Endothelial cell of umbilical vein (primary cell): ENCODE measurements at regions not wholly inside any gene's neighbourhood (a gene's known extent, or its start where the extent isn't known, plus 50 kb on each side); places are given as distances from the start of the nearest gene placed in this dataset.
"Not testable (repeated sequence)": the region's sequence is repeated elsewhere in the genome, so short reads cannot be mapped to it uniquely, and the experiment has no call there.

Experiments used
- BruUV-seq: library from RNA; stranded (reverse); fragments of 400-500 nt; replicated peaks from 2 replicates; lab custom pipeline; 2021; lab: Mats Ljungman, UMichigan
- CTCF ChIA-PET: fragments of 300-600, 350-600 bp; sonication (Branson Sonifier 250); formaldehyde crosslinking; loops from one replicate; lab custom pipeline; 2021; ENCODE audit warnings: antibody characterized with exemption, inconsistent platforms; lab: Charles Lee
- POLR2A ChIA-PET: fragments of 300-600, 350-600 bp; sonication (Branson Sonifier 250); formaldehyde crosslinking; loops from one replicate; lab custom pipeline; 2021; ENCODE audit warnings: antibody characterized with exemption, inconsistent platforms; lab: Charles Lee
- DNase-seq: peaks from one replicate; pipeline ENCODE4 v3.0.0-alpha.2; 2011; ENCODE audit warnings: low read depth, low spot score
- FAIRE-seq: peaks from 2 replicates; lab custom pipeline; 2011; peaks lifted over from hg19 to GRCh38; lab: Jason Lieb, UNC
- H2AFZ ChIP-seq: 2 replicates; pipeline ENCODE4 v1.6.0; 2012; ENCODE audit warnings: low read depth, low read length, control low read depth, inconsistent platforms
- H3K27ac ChIP-seq: 2 replicates; pipeline ENCODE4 v1.5.1; 2011; ENCODE audit warnings: low read depth, mild to moderate bottlenecking, control low read depth, low read length, moderate library complexity; ENCODE audit not compliant: insufficient read depth
- H3K27me3 ChIP-seq, 2 experiments: 2 replicates each; pipeline versions ENCODE4 v1.6.0 to v1.6.1; 2011; ENCODE audit warnings: low read length in 2 of 2, mixed read lengths in 1 of 2; ENCODE audit not compliant: control insufficient read depth in 2 of 2, insufficient read depth in 2 of 2
- H3K36me3 ChIP-seq, 2 experiments: 2 replicates in 1 of 2; 3 replicates in 1 of 2; pipeline ENCODE4 v1.5.1; 2011; ENCODE audit warnings: low read length in 2 of 2, mild to moderate bottlenecking in 1 of 2, moderate library complexity in 1 of 2; ENCODE audit not compliant: control insufficient read depth in 2 of 2, insufficient read depth in 2 of 2; ENCODE audit errors: extremely low read depth in 1 of 2
- H3K4me1 ChIP-seq: 3 replicates; pipeline ENCODE4 v1.5.1; 2011; ENCODE audit warnings: mild to moderate bottlenecking, low read length; ENCODE audit not compliant: control insufficient read depth, insufficient read depth; ENCODE audit errors: extremely low read depth
- H3K4me2 ChIP-seq: 2 replicates; pipeline ENCODE4 v1.6.1; 2011; ENCODE audit warnings: low read length, control low read depth, mixed read lengths; ENCODE audit not compliant: insufficient read depth
- H3K4me3 ChIP-seq, 3 experiments: fragments of 200-600 bp in 1 of 3; sonication (generic), shearing (Covaris generic) in 1 of 3; replicated peaks in 1 of 3; 2 replicates each; pipeline ENCODE4 v1.5.1; 2011 to 2016; ENCODE audit warnings: control low read depth in 3 of 3, low read length in 3 of 3, mild to moderate bottlenecking in 2 of 3, inconsistent platforms in 1 of 3, low read depth in 1 of 3, moderate library complexity in 1 of 3; ENCODE audit not compliant: insufficient read depth in 1 of 3
- H3K79me2 ChIP-seq: 2 replicates; pipeline ENCODE4 v1.6.0; 2012; ENCODE audit warnings: low read length, inconsistent platforms; ENCODE audit not compliant: control insufficient read depth, insufficient read depth
- H3K9ac ChIP-seq: replicated peaks from 2 replicates; pipeline ENCODE3; 2011; ENCODE audit warnings: low read length, control low read depth; ENCODE audit not compliant: insufficient read depth; ENCODE audit errors: extremely low read depth
- H3K9me1 ChIP-seq: replicated peaks from 3 replicates; pipeline ENCODE4 v1.6.0; 2011; ENCODE audit warnings: mild to moderate bottlenecking, low read length; ENCODE audit not compliant: control insufficient read depth, insufficient read depth; ENCODE audit errors: extremely low read depth
- H3K9me3 ChIP-seq: replicated peaks from 2 replicates; pipeline ENCODE4 v1.5.1; 2012; ENCODE audit warnings: low read length, inconsistent platforms; ENCODE audit not compliant: control insufficient read depth, insufficient read depth
- H4K20me1 ChIP-seq: replicated peaks from 2 replicates; pipeline ENCODE3; 2011; ENCODE audit warnings: mild to moderate bottlenecking, low read length; ENCODE audit not compliant: control insufficient read depth, insufficient read depth; ENCODE audit errors: extremely low read depth
- dilution Hi-C: fragments of 300-500 bp; cut with MboI; formaldehyde crosslinking; loops from one replicate; pipeline ENCODE4 v1.15.0; 2019; ENCODE audit warnings: low sequenced_read_pairs; ENCODE audit not compliant: extremely low pct_ligation_motif_present
- intact Hi-C: fragments of 100-400 bp; cut with micrococcal nuclease; formaldehyde crosslinking; loops from one replicate; pipeline ENCODE4 v1.10.0; 2022
- TF ChIP-seq, protein P1 (sequence below): IDR thresholded peaks from 2 replicates; pipeline ENCODE4 v1.6.1; 2011; ENCODE audit not compliant: insufficient read depth, insufficient read length

DNA sequence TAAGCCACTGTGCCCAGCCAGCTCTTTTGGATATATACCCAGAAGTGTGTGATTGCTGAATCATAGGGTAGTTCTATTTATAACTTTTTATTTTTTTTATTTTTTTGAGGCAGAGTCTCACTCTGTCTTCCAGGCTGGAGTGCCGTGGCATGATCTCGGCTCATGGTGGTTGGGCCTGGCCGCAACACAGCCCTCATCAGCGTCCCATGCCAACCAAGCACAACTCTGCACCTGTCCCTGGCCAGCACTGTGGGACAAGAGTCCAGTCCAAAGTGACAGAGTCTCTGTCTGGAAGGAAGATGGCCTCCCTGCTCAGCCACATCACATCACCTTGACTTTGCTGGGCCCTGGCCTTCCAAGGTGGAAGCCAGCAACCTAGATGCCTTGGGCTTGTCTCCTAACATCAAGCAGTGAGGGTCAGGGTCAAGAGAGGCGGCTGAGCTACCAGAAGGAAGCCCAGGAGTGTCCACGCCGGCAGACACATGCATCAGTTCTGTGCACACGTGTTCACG is 60.2 kb upstream of the METTL9 start:
- intact Hi-C loops, H4K20me1 ChIP-seq, DNase-seq, dilution Hi-C loops, FAIRE-seq, H3K9ac ChIP-seq, CTCF ChIA-PET, H3K27ac ChIP-seq, H2AFZ ChIP-seq, H3K4me3 ChIP-seq, H3K36me3 ChIP-seq, H3K9me3 ChIP-seq, H3K9me1 ChIP-seq, H3K27me3 ChIP-seq, H3K79me2 ChIP-seq, BruUV-seq, POLR2A ChIA-PET, H3K4me2 ChIP-seq, H3K4me1 ChIP-seq: not testable (repeated sequence)

DNA sequence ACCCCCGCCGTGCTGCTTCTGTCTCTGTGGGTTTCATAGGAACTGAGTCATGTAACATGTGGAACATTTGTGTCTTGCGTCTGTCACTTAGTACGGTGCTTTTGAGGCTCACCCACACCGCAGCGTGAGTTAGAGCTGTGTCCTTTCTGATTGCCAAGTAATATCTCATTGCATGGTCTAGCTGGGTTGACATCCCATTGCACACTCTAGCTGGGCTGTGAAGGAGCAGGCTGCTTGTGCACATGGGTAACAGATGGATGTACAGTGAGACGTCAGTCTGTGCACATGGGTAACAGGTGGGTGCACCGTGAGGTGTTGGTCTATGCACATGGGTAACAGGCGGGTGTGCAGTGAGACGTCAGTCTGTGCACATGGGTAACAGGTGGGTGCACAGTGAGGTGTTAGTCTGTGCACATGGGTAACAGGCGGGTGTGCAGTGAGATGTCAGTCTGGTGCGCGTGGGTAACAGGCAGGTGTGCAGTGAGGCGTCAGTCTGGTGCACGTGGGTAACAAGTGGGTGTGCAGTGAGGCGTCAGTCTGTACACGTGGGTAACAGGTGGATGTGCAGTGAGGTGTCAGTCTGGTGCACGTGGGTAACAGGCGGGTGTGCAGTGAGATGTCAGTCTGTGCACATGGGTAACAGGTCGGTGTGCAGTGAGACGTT is 58.5 kb upstream of the METTL9 start:
- H2AFZ ChIP-seq, H3K4me3 ChIP-seq, H3K4me2 ChIP-seq, H3K27me3 ChIP-seq, H3K9ac ChIP-seq, BruUV-seq, H3K79me2 ChIP-seq, FAIRE-seq, H3K9me3 ChIP-seq, CTCF ChIA-PET, intact Hi-C loops, H3K9me1 ChIP-seq, H3K4me1 ChIP-seq, DNase-seq, dilution Hi-C loops, POLR2A ChIA-PET, H3K27ac ChIP-seq, H4K20me1 ChIP-seq, H3K36me3 ChIP-seq: not testable (repeated sequence)
- TF ChIP-seq, protein P1, sequence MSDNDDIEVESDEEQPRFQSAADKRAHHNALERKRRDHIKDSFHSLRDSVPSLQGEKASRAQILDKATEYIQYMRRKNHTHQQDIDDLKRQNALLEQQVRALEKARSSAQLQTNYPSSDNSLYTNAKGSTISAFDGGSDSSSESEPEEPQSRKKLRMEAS = peak; percentile 10

DNA sequence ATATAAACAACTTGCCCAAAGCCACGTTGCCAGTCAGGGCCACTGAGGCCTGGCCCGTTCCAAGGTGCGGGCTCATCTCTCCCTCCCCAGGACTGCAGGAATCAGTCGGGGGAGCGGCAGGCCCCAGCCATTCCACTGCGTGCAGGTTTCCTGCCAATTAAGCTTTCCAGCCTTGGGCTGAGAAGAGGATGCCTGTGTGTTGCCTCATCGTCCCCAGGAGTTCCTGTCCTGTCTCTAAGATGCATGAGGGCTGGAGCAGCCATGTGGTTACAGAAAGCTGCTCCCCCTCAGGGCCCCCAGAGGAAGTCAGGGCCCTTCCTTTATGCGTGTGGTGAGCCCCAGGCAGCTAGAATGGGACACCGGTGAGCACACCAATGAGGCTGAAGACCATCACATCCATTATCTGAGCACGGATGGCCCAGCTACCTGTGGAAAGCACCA is 57.7 kb upstream of the METTL9 start:
- H3K4me3 ChIP-seq, H2AFZ ChIP-seq, H3K9ac ChIP-seq, H3K9me3 ChIP-seq, CTCF ChIA-PET, H3K4me1 ChIP-seq, DNase-seq, POLR2A ChIA-PET, intact Hi-C loops, H3K9me1 ChIP-seq, H3K36me3 ChIP-seq, H3K4me2 ChIP-seq, H3K27ac ChIP-seq, H3K27me3 ChIP-seq, BruUV-seq, dilution Hi-C loops, H4K20me1 ChIP-seq, H3K79me2 ChIP-seq: not testable (repeated sequence)
- FAIRE-seq = peak; percentile 48

DNA sequence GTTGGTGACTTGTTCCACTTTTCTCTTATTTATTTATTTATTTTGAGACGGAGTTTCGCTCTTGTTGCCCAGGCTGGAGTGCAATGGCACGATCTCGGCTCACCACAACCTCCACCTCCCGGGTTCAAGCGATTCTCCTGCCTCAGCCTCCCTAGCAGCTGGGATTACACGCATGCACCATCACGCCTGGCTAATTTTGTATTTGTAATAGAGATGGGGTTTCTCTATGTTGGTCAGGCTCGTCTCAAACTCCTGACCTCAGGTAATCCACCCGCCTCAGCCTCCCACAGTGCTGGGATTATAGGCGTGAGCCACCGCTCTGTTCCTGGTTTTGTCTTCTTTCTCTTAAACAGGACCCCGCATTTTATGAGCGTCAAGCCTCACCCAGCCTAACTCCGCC is 57.3 kb upstream of the METTL9 start:
- CTCF ChIA-PET, H4K20me1 ChIP-seq, H3K79me2 ChIP-seq, dilution Hi-C loops, intact Hi-C loops, H3K36me3 ChIP-seq, H3K4me3 ChIP-seq, FAIRE-seq, POLR2A ChIA-PET, H3K9me3 ChIP-seq, H3K4me1 ChIP-seq, H3K27me3 ChIP-seq, DNase-seq, H3K9ac ChIP-seq, H3K27ac ChIP-seq, BruUV-seq, H3K9me1 ChIP-seq, H3K4me2 ChIP-seq, H2AFZ ChIP-seq: not testable (repeated sequence)
